ENCODE measurements at regions not wholly inside any gene's neighbourhood (a gene's known extent, or its start where the extent isn't known, plus 50 kb on each side); places are given as distances from the start of the nearest gene placed in this dataset.

DNA sequence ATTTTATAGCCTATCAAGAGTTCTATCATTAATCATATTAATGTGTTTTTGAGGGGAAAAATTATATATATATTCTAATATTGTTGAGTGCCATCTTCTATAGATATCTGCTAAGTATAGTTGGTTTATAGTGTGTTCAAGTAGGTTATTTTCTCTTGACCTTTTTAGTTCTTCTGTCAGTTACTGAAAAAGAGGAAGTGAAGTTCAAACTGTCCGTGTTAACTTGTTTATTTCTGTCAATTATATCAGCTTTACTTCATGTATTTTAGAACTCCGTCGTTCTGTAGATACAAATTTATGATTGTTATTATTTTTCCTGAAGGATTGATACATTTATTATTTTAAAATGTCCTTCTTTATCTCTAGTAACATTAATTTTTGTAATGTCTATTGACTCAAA is 1209.1 kb downstream of the CDH12 start:
- H3K4me3 ChIP-seq, result no peak overlapping the region
- TF ChIP-seq EZH2phosphoT487 (IDR thresholded peaks at IDR 0.05; ENCODE audit: insufficient read depth, low read depth) (no peak), EZH2 (IDR thresholded peaks at IDR 0.05; ENCODE audit: insufficient read depth, poor library complexity, severe bottlenecking) (no peak)
- in situ Hi-C loops (cut with MboI), result no loop called here
- 33 to 42% methylated on average over 3 of the region's 3 CpGs for WGBS, 2 experiments (ENCODE audit: low coverage in 1 of 2, low lambda C conversion rate in 2 of 2, missing lambda C conversion rate in 2 of 2)
- H3K27ac ChIP-seq, result no peak overlapping the region
- no peaks in the 10 kb centered on the region for H4K20me1 ChIP-seq (ENCODE audit: insufficient read depth)
- H3K4me2 ChIP-seq (ENCODE audit: unreplicated experiment), result no peak overlapping the region
- H3K27me3 ChIP-seq (replicated peaks; ENCODE audit: insufficient read depth), result no peaks in the 10 kb centered on the region
- no peaks in the 10 kb centered on the region for H3K9me3 ChIP-seq (ENCODE audit: low read depth)
- no peak overlapping the region for H3K9ac ChIP-seq
- H3K36me3 ChIP-seq (ENCODE audit: low read depth), result no peaks in the 10 kb centered on the region
- no peaks in the 10 kb centered on the region for H3F3A ChIP-seq (ENCODE audit: insufficient read depth)
- H3K79me2 ChIP-seq (ENCODE audit: insufficient read depth), result no peaks in the 10 kb centered on the region
- H3K4me1 ChIP-seq (ENCODE audit: insufficient read depth), result no peaks in the 10 kb centered on the region
- DNase-seq, result no peak
- no peaks in the 10 kb centered on the region for H3K9me2 ChIP-seq (ENCODE audit: insufficient read depth)
- no peak overlapping the region for H2AFZ ChIP-seq

DNA sequence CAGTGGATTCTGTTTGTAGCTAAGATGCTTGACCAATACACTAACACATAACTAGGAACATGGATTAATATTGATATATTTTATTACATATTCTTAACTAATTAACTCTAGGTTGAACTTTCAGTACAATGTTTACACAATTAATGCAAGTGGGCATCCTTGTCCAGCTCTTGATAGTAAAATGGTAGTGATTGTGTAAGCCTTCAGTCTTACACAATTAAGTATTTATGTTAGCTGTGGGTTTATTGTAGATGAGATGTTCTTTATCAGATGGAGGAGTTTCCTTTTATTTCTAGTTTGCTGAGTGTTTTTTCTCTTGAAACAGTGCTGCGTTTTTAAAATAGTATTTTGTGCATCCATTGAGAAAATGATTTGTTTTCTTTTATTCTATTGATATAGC is 1210.8 kb downstream of the CDH12 start:
- in situ Hi-C loops (cut with MboI), result no loop called here
- H3K27ac ChIP-seq, result no peak overlapping the region
- H3K4me2 ChIP-seq (ENCODE audit: unreplicated experiment), result no peak overlapping the region
- H3K9me3 ChIP-seq (ENCODE audit: low read depth), result no peaks in the 10 kb centered on the region
- no peak for DNase-seq
- H2AFZ ChIP-seq, result no peak overlapping the region
- no peaks in the 10 kb centered on the region for H3F3A ChIP-seq (ENCODE audit: insufficient read depth)
- H3K9ac ChIP-seq, result no peak overlapping the region
- no peak overlapping the region for H3K4me3 ChIP-seq
- WGBS, 2 experiments (ENCODE audit: low coverage in 1 of 2, low lambda C conversion rate in 2 of 2, missing lambda C conversion rate in 2 of 2), result 22 to 36% methylated on average over 1 of the region's 1 CpG
- no peaks in the 10 kb centered on the region for H3K36me3 ChIP-seq (ENCODE audit: low read depth)
- TF ChIP-seq EZH2phosphoT487 (IDR thresholded peaks at IDR 0.05; ENCODE audit: insufficient read depth, low read depth) (no peak), EZH2 (IDR thresholded peaks at IDR 0.05; ENCODE audit: insufficient read depth, poor library complexity, severe bottlenecking) (no peak)
- no peaks in the 10 kb centered on the region for H4K20me1 ChIP-seq (ENCODE audit: insufficient read depth)
- no peaks in the 10 kb centered on the region for H3K27me3 ChIP-seq (replicated peaks; ENCODE audit: insufficient read depth)
- no peaks in the 10 kb centered on the region for H3K4me1 ChIP-seq (ENCODE audit: insufficient read depth)
- no peaks in the 10 kb centered on the region; the same call in 1 of the 2 replicates for H3K9me2 ChIP-seq (ENCODE audit: insufficient read depth)
- no peaks in the 10 kb centered on the region for H3K79me2 ChIP-seq (ENCODE audit: insufficient read depth)

GRCh38 chr5:21623831-21624230 is 1229.3 kb downstream of the CDH12 start:
- no peaks in the 10 kb centered on the region for H3K36me3 ChIP-seq (ENCODE audit: low read depth)
- no peaks in the 10 kb centered on the region for H3F3A ChIP-seq (ENCODE audit: insufficient read depth)
- H2AFZ ChIP-seq, result no peak overlapping the region
- H3K9me2 ChIP-seq (ENCODE audit: insufficient read depth), result no peaks in the 10 kb centered on the region
- in situ Hi-C loops (cut with MboI), result no loop called here
- no peaks in the 10 kb centered on the region for H3K4me1 ChIP-seq (ENCODE audit: insufficient read depth)
- 77 to 78% methylated on average over 2 of the region's 2 CpGs for WGBS, 2 experiments (ENCODE audit: low coverage in 1 of 2, low lambda C conversion rate in 2 of 2, missing lambda C conversion rate in 2 of 2)
- H3K27me3 ChIP-seq (replicated peaks; ENCODE audit: insufficient read depth), result no peaks in the 10 kb centered on the region
- H3K79me2 ChIP-seq (ENCODE audit: insufficient read depth), result no peaks in the 10 kb centered on the region
- H4K20me1 ChIP-seq (ENCODE audit: insufficient read depth), result no peaks in the 10 kb centered on the region
- no peaks in the 10 kb centered on the region for H3K9me3 ChIP-seq (ENCODE audit: low read depth)
- H3K4me3 ChIP-seq, result no peak overlapping the region
- no peak overlapping the region for H3K4me2 ChIP-seq (ENCODE audit: unreplicated experiment)
- DNase-seq, result no peak
- H3K9ac ChIP-seq, result no peak overlapping the region
- no peak overlapping the region for H3K27ac ChIP-seq
- no peak for TF ChIP-seq EZH2phosphoT487 (IDR thresholded peaks at IDR 0.05; ENCODE audit: insufficient read depth, low read depth)
- TF ChIP-seq EZH2 (IDR thresholded peaks at IDR 0.05; ENCODE audit: insufficient read depth, poor library complexity, severe bottlenecking), result no peak

DNA sequence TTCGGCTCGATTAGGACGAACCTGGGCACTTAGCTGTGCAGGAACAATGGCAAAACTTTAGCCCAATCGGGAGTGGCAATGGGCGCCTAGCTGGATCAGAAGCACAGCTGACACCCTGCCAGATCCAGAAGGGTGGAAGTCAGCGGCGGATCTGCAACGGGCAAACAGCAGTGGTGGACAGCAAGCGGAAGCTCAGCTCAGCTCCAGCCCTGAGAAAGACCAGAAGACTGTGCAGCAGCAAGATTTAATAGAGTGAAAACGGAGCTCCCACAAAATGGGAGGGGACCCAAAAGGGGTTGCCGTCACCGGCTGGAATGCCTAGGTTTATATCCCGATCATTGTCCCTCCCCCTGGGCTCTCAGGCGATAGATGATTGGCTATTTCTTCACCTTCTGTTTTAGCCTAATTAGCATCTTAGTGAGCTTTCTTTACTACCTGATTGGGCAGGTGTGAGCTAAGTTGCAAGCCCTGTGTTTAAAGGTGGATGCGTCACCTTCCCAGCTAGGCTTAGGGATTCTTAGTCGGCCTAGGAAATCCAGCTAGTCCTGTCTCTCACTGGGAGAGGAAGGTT is 1237.9 kb downstream of the CDH12 start:
- in situ Hi-C loops (cut with MboI), result no loop called here
- no peaks in the 10 kb centered on the region for H4K20me1 ChIP-seq (ENCODE audit: insufficient read depth)
- WGBS, 2 experiments (ENCODE audit: low coverage in 1 of 2, low lambda C conversion rate in 2 of 2, missing lambda C conversion rate in 2 of 2), result 67 to 71% methylated on average over 16 of the region's 16 CpGs

More for the DNA sequence above, 1237.9 kb downstream of the CDH12 start:
- no peak overlapping the region for H3K4me2 ChIP-seq (ENCODE audit: unreplicated experiment)
- no peaks in the 10 kb centered on the region for H3K27me3 ChIP-seq (replicated peaks; ENCODE audit: insufficient read depth)
- H3K9me2 ChIP-seq (ENCODE audit: insufficient read depth), result no peaks in the 10 kb centered on the region
- no peaks in the 10 kb centered on the region for H3K36me3 ChIP-seq (ENCODE audit: low read depth)
- no peak overlapping the region for H2AFZ ChIP-seq
- no peak overlapping the region for H3K4me3 ChIP-seq
- no peak for DNase-seq
- TF ChIP-seq EZH2phosphoT487 (IDR thresholded peaks at IDR 0.05; ENCODE audit: insufficient read depth, low read depth) (no peak), EZH2 (IDR thresholded peaks at IDR 0.05; ENCODE audit: insufficient read depth, poor library complexity, severe bottlenecking) (no peak)
- H3K9ac ChIP-seq, result no peak overlapping the region
- H3F3A ChIP-seq (ENCODE audit: insufficient read depth), result no peaks in the 10 kb centered on the region
- H3K9me3 ChIP-seq (ENCODE audit: low read depth), result no peaks in the 10 kb centered on the region
- no peak overlapping the region for H3K27ac ChIP-seq
- no peaks in the 10 kb centered on the region for H3K4me1 ChIP-seq (ENCODE audit: insufficient read depth)
- no peaks in the 10 kb centered on the region for H3K79me2 ChIP-seq (ENCODE audit: insufficient read depth)
